Activated CD8-positive, alpha-beta memory T cell treated with anti-CD3 and anti-CD28 coated beads, Interleukin-2, amount 50 U/mL, for 24 hours (primary cell): ENCODE measurements at regions not wholly inside any gene's neighbourhood (a gene's known extent, or its start where the extent isn't known, plus 50 kb on each side); places are given as distances from the start of the nearest gene placed in this dataset.

Experiments used
- DNase-seq: peaks from one replicate; pipeline ENCODE4 v3.0.0-alpha.2; 2020; ENCODE audit errors: extremely low read depth

DNA sequence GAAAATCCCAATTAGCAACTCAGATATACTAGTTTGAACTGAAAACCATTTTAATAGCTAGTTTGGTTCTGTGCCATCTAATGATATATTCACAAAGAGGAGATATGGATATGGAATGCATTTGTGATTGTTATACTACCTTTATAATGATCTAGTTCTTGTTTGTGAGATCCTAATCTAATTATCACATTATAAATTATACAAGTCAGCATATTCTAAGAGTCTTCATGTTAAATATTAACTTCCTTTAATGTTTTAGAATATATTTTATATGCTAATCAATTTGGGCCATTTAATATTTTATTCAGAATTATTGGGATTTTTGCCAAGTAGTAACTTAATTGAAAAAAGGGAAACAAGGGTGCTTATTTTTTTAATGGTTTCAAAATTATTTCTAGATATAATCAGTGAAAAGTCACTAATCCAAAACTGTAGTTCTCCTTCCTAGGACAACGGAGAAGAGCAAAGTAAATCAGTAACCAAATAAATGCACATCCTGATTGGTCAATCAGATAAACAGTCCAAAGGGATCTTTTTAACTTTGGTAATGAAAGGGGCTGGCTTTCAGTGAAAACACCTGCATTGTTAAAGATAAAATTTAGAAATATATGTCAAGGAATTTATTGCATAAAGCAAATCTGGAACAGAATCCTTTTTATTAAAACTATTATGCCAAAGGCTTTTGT is 173.9 kb upstream of the MEOX2 start:
- DNase-seq = no peak

GRCh38 chr7:15857026-15857425 is 170.5 kb upstream of the MEOX2 start:
- DNase-seq = no peak

- DNase-seq = no peak
Measured at GRCh38 chr7:15856311-15856710, 169.8 kb upstream of the MEOX2 start.

DNA sequence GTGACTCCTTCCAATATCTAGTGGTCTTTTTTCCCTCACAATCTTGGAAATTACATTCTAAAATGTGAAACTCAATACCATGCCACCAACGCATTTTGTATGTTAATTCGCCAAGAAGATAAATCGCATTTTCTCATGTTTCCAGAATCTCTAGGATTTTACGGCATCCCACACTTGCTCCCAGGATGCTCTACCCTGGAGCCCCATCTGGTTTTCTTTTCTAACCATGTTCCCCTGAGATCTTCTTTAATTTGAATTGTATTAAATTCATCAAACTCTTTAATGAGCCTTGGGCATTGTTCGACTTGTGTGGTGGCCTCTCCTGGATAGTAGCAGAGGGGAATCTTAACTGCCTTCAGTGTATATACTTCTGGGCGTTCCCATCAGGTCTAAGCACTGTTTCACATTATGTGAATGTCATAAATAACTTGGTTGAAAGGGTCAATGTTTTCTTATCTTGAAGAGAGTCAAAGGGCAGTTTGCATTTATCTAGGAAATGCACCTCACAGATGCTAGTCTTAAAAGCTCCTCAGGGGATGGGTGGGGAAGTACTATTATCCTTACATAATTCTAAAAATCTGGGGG is 169.1 kb upstream of the MEOX2 start:
- no peak for DNase-seq

GRCh38 chr7:15854841-15855524 is 168.5 kb upstream of the MEOX2 start:
- no peak for DNase-seq

GRCh38 chr7:15853832-15854470 is 167.5 kb upstream of the MEOX2 start:
- no peak for DNase-seq

DNA sequence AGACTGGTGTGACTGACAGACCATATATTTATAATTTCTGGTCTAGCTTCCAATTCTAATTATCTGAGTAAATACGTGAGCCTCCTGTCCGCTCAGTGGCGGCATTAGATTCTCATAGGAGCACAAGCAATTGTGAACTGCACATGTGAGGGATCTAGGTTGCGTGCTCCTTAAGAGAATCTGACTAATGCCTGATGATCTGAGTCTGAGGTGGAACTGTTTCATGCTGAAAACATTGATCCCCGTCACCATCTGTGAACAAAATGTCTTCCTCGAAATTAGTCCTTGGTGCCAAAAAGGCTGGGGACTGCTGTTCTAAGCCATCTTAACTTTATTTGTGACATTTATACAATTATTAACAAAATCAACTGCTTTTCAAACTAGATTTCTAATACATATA is 164.7 kb upstream of the MEOX2 start:
- no peak for DNase-seq

DNA sequence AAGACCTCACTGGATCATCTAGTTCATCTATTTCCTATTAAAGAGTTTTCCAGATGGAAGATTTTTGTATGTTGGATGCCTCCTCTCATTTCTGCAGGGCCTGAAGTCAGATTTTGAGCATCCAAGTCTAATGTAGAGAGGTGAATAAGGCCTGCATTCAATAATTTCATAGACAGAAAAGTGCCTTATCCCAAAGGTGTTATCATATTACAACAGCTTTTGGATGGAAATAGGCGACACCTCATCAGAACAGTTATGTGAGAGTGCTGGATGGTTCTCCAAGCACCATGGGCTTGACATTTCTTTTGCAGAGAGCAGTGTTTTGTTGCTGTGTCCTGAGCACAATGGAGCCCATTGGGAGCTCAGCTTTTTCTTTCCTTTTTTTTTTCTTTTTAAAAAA is 162.4 kb upstream of the MEOX2 start:
- no peak for DNase-seq

GRCh38 chr7:15848362-15848761 is 161.9 kb upstream of the MEOX2 start:
- no peak for DNase-seq

DNA sequence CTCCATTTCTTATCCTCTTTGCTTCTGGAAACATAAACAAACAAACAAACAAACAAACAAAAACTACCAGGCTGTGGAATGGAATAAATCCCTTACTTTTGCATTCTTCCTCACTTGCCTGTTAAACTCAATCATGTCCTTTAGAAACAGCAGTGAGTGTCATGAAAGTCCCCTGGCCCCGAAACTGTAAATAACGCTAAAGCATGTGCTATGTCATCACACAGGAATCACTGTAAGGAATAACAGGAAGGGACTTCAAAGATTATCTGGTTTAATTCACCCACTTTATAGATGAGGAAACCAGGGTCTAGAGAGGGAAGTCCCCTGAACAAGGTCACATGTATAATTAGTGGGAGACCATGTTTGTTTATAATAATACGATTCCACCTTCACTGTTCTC is 159.4 kb upstream of the MEOX2 start:
- DNase-seq = no peak

DNA sequence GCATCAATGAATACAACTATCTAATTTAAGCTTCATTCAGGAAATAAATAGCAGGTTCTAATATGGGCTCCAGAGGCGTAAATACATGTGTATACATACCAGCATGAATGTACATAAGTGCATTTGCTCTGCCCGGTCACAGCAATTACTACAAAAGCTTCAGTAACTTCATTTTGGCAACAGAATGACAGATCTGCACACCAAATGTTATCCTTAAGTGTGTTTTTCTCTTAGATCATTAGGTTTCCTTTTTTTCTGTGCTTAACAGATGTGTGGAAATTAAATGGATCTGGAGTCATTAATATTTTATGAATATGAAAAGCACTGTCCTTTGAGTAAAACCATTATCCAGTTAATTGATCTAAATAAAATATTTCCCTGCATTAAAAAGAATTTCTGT is 159.0 kb upstream of the MEOX2 start:
- DNase-seq = no peak

DNA sequence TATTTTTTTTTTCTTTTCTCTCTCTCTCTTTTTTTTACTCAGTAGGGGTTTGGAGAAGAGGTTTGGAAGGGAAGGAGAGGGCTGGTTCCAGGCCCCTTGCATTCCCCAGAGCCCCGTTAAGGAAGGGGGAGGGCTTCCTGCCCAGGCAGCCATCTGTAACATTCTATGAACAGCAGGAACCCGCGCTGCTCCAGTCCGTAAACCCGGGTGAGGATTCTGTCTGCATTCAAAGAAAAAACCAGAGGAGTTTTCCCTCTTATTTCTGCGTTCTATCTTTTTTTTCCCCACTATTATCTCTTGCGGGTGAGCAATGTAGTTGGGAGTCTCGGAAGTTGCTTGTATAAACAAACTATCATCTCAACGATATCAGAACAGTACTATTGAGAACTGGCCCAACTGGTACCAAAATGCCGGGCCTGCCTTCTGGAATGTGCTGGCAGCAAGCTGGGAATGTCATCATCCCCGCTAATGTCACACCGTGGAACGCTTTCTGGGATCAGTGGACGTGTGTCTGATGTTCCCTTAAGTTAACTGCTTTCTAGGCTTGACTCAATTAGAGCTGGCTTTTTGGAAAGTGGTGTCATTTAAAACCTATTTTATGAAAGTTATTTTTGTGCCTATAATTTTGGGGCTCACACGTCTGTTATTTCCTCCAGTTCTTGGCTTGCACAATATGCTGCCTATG is 153.1 kb upstream of the MEOX2 start:
- no peak for DNase-seq

- no peak for DNase-seq
Measured at GRCh38 chr7:15838265-15838664, 151.8 kb upstream of the MEOX2 start.

GRCh38 chr7:15837306-15837950 is 150.9 kb upstream of the MEOX2 start:
- no peak for DNase-seq

DNA sequence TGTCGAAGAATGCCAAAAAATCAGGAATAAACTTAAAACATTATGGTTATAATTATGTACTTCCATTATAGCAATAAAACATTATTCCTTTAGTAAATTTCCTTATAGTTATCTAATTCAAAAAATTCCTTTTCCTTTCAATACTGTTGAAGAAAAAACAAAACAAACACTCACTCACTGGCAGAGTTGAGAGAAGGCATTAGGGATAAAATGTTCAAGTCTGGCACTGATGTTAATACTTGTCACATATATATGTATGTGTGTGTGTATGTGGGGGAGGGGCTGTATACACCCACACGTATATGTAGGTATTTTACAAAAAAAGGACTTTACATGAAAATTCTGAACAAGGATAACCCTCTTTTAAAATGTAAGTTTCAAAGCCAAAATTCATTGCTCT is 150.2 kb upstream of the MEOX2 start:
- DNase-seq = no peak

- DNase-seq = no peak
Measured at GRCh38 chr7:15836041-15836440, 149.6 kb upstream of the MEOX2 start.

DNA sequence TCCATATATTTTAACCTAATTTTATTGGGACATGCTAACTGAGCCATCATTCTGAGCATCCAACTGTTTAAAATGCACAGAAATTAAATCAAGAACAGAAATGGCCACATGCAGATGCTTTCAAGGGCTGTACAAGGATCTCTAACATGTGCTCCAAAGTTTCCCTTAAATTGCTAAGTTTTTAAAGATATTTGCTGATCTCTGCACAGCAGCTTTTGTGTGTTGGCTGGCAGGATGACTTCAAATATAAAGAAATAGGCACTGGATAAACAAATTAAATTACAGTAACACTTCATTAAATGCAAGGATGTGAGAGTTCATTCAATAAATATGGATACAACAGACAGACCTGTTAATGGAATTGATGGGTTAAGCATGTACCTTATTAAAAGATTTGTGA is 148.0 kb upstream of the MEOX2 start:
- no peak for DNase-seq

GRCh38 chr7:15832996-15833395 is 146.5 kb upstream of the MEOX2 start:
- DNase-seq = no peak

- DNase-seq = no peak
Measured at GRCh38 chr7:15831606-15832005, 145.1 kb upstream of the MEOX2 start.

DNA sequence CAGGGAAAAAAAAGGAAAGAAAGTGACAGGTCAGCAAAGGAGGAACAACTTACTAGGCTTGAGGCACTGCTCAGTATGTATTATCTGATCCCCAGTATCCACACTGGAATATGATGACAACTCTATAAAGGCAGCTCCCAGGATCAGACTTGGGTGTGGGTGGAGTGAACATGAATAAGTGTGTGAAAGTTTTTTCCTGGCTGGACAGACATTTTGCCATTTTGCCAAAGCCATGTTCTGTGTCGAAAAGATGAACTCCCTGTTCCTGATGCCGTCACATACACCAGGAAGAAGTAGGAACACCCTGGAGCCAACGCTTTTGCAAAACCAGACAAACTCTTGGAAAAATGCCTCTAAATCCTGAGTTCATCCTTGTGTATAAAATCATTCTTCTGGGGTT is 143.2 kb upstream of the MEOX2 start:
- no peak for DNase-seq

GRCh38 chr7:15828881-15829280 is 142.4 kb upstream of the MEOX2 start:
- DNase-seq = no peak
